Right lobe of liver (tissue), 4 donors: ENCODE measurements at regions not wholly inside any gene's neighbourhood (a gene's known extent, or its start where the extent isn't known, plus 50 kb on each side); places are given as distances from the start of the nearest gene placed in this dataset.

Source experiments
- POLR2A ChIP-seq: fragments of 450-650 bp; IDR thresholded peaks from one replicate; pipeline ENCODE4 v1.6.1; 2017; ENCODE audit warnings: antibody characterized with exemption, mild to moderate bottlenecking
- TF ChIP-seq, protein P1 (sequence below), 4 donors: fragments of 200-600 bp in 3 of 4; fragments of 450-650 bp in 1 of 4; IDR thresholded peaks; one replicate each; pipeline versions ENCODE4 v1.5.1 to v1.8.0; 2016 to 2022; ENCODE audit warnings: antibody characterized with exemption in 4 of 4, mild to moderate bottlenecking in 2 of 4
- donor health status: DM: no; HTN: no; CAD: no.
- donor health status: DM: no; HTN: no; CAD: no.
- donor health status: DM: no; HTN: yes; CAD: no.

DNA sequence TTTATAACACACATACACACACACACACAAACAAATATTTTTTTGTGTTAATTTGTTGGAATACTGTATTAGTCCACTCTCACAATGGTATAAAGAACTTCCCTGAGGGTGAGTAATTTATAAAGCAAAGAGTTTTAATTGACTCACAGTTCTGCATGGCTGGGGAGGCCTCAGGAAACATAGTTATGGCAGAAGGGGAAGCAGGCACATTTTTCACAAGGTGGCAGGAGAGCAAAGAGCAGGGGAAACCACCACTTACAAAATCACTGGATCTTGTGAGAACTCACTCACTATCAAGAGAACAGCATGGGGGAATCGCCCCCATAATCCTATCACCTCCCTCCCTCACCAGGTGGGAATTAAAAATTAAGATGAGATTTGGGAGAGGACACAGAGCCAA is 205.4 kb upstream of the PTPRD start:
- TF ChIP-seq, protein P1, sequence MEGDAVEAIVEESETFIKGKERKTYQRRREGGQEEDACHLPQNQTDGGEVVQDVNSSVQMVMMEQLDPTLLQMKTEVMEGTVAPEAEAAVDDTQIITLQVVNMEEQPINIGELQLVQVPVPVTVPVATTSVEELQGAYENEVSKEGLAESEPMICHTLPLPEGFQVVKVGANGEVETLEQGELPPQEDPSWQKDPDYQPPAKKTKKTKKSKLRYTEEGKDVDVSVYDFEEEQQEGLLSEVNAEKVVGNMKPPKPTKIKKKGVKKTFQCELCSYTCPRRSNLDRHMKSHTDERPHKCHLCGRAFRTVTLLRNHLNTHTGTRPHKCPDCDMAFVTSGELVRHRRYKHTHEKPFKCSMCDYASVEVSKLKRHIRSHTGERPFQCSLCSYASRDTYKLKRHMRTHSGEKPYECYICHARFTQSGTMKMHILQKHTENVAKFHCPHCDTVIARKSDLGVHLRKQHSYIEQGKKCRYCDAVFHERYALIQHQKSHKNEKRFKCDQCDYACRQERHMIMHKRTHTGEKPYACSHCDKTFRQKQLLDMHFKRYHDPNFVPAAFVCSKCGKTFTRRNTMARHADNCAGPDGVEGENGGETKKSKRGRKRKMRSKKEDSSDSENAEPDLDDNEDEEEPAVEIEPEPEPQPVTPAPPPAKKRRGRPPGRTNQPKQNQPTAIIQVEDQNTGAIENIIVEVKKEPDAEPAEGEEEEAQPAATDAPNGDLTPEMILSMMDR (IDR thresholded peaks at IDR 0.05), result no peak
- TF ChIP-seq POLR2A, result no peak
